Endothelial cell of umbilical vein (primary cell): ENCODE measurements at regions not wholly inside any gene's neighbourhood (a gene's known extent, or its start where the extent isn't known, plus 50 kb on each side); places are given as distances from the start of the nearest gene placed in this dataset.

ENCODE experiments used
- BruUV-seq: library from RNA; stranded (reverse); fragments of 400-500 nt; replicated peaks from 2 replicates; lab custom pipeline; 2021; lab: Mats Ljungman, UMichigan
- CTCF ChIA-PET: fragments of 300-600, 350-600 bp; sonication (Branson Sonifier 250); formaldehyde crosslinking; loops from one replicate; lab custom pipeline; 2021; ENCODE audit warnings: antibody characterized with exemption, inconsistent platforms; lab: Charles Lee
- POLR2A ChIA-PET: fragments of 300-600, 350-600 bp; sonication (Branson Sonifier 250); formaldehyde crosslinking; loops from one replicate; lab custom pipeline; 2021; ENCODE audit warnings: antibody characterized with exemption, inconsistent platforms; lab: Charles Lee
- DNase-seq: peaks from one replicate; pipeline ENCODE4 v3.0.0-alpha.2; 2011; ENCODE audit warnings: low read depth, low spot score
- FAIRE-seq: peaks from 2 replicates; lab custom pipeline; 2011; peaks lifted over from hg19 to GRCh38; lab: Jason Lieb, UNC
- H2AFZ ChIP-seq: 2 replicates; pipeline ENCODE4 v1.6.0; 2012; ENCODE audit warnings: low read depth, low read length, control low read depth, inconsistent platforms
- H3K27ac ChIP-seq: 2 replicates; pipeline ENCODE4 v1.5.1; 2011; ENCODE audit warnings: low read depth, mild to moderate bottlenecking, control low read depth, low read length, moderate library complexity; ENCODE audit not compliant: insufficient read depth
- H3K27me3 ChIP-seq, 2 experiments: 2 replicates each; pipeline versions ENCODE4 v1.6.0 to v1.6.1; 2011; ENCODE audit warnings: low read length in 2 of 2, mixed read lengths in 1 of 2; ENCODE audit not compliant: control insufficient read depth in 2 of 2, insufficient read depth in 2 of 2
- H3K36me3 ChIP-seq, 2 experiments: 2 replicates in 1 of 2; 3 replicates in 1 of 2; pipeline ENCODE4 v1.5.1; 2011; ENCODE audit warnings: low read length in 2 of 2, mild to moderate bottlenecking in 1 of 2, moderate library complexity in 1 of 2; ENCODE audit not compliant: control insufficient read depth in 2 of 2, insufficient read depth in 2 of 2; ENCODE audit errors: extremely low read depth in 1 of 2
- H3K4me1 ChIP-seq: 3 replicates; pipeline ENCODE4 v1.5.1; 2011; ENCODE audit warnings: mild to moderate bottlenecking, low read length; ENCODE audit not compliant: control insufficient read depth, insufficient read depth; ENCODE audit errors: extremely low read depth
- H3K4me2 ChIP-seq: 2 replicates; pipeline ENCODE4 v1.6.1; 2011; ENCODE audit warnings: low read length, control low read depth, mixed read lengths; ENCODE audit not compliant: insufficient read depth
- H3K4me3 ChIP-seq, 3 experiments: fragments of 200-600 bp in 1 of 3; sonication (generic), shearing (Covaris generic) in 1 of 3; replicated peaks in 1 of 3; 2 replicates each; pipeline ENCODE4 v1.5.1; 2011 to 2016; ENCODE audit warnings: control low read depth in 3 of 3, low read length in 3 of 3, mild to moderate bottlenecking in 2 of 3, inconsistent platforms in 1 of 3, low read depth in 1 of 3, moderate library complexity in 1 of 3; ENCODE audit not compliant: insufficient read depth in 1 of 3
- H3K79me2 ChIP-seq: 2 replicates; pipeline ENCODE4 v1.6.0; 2012; ENCODE audit warnings: low read length, inconsistent platforms; ENCODE audit not compliant: control insufficient read depth, insufficient read depth
- H3K9ac ChIP-seq: replicated peaks from 2 replicates; pipeline ENCODE3; 2011; ENCODE audit warnings: low read length, control low read depth; ENCODE audit not compliant: insufficient read depth; ENCODE audit errors: extremely low read depth
- H3K9me1 ChIP-seq: replicated peaks from 3 replicates; pipeline ENCODE4 v1.6.0; 2011; ENCODE audit warnings: mild to moderate bottlenecking, low read length; ENCODE audit not compliant: control insufficient read depth, insufficient read depth; ENCODE audit errors: extremely low read depth
- H3K9me3 ChIP-seq: replicated peaks from 2 replicates; pipeline ENCODE4 v1.5.1; 2012; ENCODE audit warnings: low read length, inconsistent platforms; ENCODE audit not compliant: control insufficient read depth, insufficient read depth
- H4K20me1 ChIP-seq: replicated peaks from 2 replicates; pipeline ENCODE3; 2011; ENCODE audit warnings: mild to moderate bottlenecking, low read length; ENCODE audit not compliant: control insufficient read depth, insufficient read depth; ENCODE audit errors: extremely low read depth
- EZH2 ChIP-seq: IDR thresholded peaks from 2 replicates; pipeline ENCODE4 v1.6.1; 2012; ENCODE audit warnings: borderline replicate concordance, low read depth, mild to moderate bottlenecking, moderate library complexity, low read length, inconsistent platforms; ENCODE audit not compliant: severe bottlenecking
- FOS ChIP-seq: IDR thresholded peaks from 2 replicates; pipeline ENCODE4 v1.6.1; 2011; ENCODE audit warnings: mild to moderate bottlenecking, low read length, moderate library complexity, borderline replicate concordance; ENCODE audit not compliant: insufficient read depth
- GATA2 ChIP-seq: IDR thresholded peaks from 2 replicates; pipeline ENCODE4 v1.7.0; 2011; ENCODE audit warnings: low read depth, mild to moderate bottlenecking, moderate library complexity, mixed read lengths, low read length; ENCODE audit not compliant: insufficient read length, insufficient read depth
- JUN ChIP-seq: IDR thresholded peaks from 2 replicates; pipeline ENCODE4 v1.6.1; 2011; ENCODE audit warnings: borderline replicate concordance, low read depth; ENCODE audit not compliant: insufficient read length, insufficient read depth
- MYC ChIP-seq: IDR thresholded peaks from one replicate; pipeline ENCODE4 v1.6.1; 2011; ENCODE audit warnings: mild to moderate bottlenecking, low read depth, low read length
- POLR2A ChIP-seq: IDR thresholded peaks from 2 replicates; pipeline ENCODE4 v1.6.1; 2012; ENCODE audit warnings: low read depth, mild to moderate bottlenecking, control low read depth, low read length
- POLR2AphosphoS5 ChIP-seq: IDR thresholded peaks from 2 replicates; pipeline ENCODE4 v1.6.1; 2012; ENCODE audit warnings: low read depth, mild to moderate bottlenecking, control low read depth, low read length, moderate library complexity; ENCODE audit not compliant: insufficient read depth
- dilution Hi-C: fragments of 300-500 bp; cut with MboI; formaldehyde crosslinking; loops from one replicate; pipeline ENCODE4 v1.15.0; 2019; ENCODE audit warnings: low sequenced_read_pairs; ENCODE audit not compliant: extremely low pct_ligation_motif_present
- intact Hi-C: fragments of 100-400 bp; cut with micrococcal nuclease; formaldehyde crosslinking; loops from one replicate; pipeline ENCODE4 v1.10.0; 2022
- TF ChIP-seq, protein P1 (sequence below), 2 donors: IDR thresholded peaks; 1 replicate in 1 of 2; 2 replicates in 1 of 2; pipeline ENCODE4 v1.5.1; 2011; ENCODE audit warnings: low read length in 2 of 2, mild to moderate bottlenecking in 2 of 2, moderate library complexity in 2 of 2, control low read depth in 1 of 2, inconsistent platforms in 1 of 2, low read depth in 1 of 2; ENCODE audit not compliant: insufficient read depth in 1 of 2; ENCODE audit errors: extremely low read depth in 1 of 2
- TF ChIP-seq, protein P2 (sequence below): IDR thresholded peaks from 2 replicates; pipeline ENCODE4 v1.6.1; 2011; ENCODE audit not compliant: insufficient read depth, insufficient read length

GRCh38 chr2:60234274-60234986 is 319.0 kb downstream of the BCL11A start:
- H3K27me3 ChIP-seq = no peaks in the 10 kb centered on the region
- POLR2A ChIA-PET = no interaction called here
- H3K4me2 ChIP-seq = no peak overlapping the region
- intact Hi-C loops (no loop called here), dilution Hi-C loops (no loop called here)
- TF ChIP-seq POLR2AphosphoS5 (no peak), FOS (no peak)
- H3K9me1 ChIP-seq = no peaks in the 10 kb centered on the region
- no peaks in the 10 kb centered on the region for H3K4me1 ChIP-seq
- H3K36me3 ChIP-seq = no peaks in the 10 kb centered on the region
- no peak overlapping the region for H3K4me3 ChIP-seq
- no peak for FAIRE-seq
- no peak for DNase-seq
- H2AFZ ChIP-seq = no peak overlapping the region
- H3K79me2 ChIP-seq = no peaks in the 10 kb centered on the region
- H3K9ac ChIP-seq = no peak overlapping the region
- no TSS peak for BruUV-seq
- H3K27ac ChIP-seq = no peak overlapping the region
- no peaks in the 10 kb centered on the region for H4K20me1 ChIP-seq
- CTCF ChIA-PET = interaction anchor here (0.5 kb wide), 1 partner anchor 61 kb away, joined by 4 read pairs; no protein-coding TSS in a partner anchor
- H3K9me3 ChIP-seq = peaks cover 7% of the 10 kb centered on the region

GRCh38 chr2:60230596-60230995 is 322.9 kb downstream of the BCL11A start:
- Histone ChIP-seq H3K36me3 (no peaks in the 10 kb centered on the region), H3K4me3 (no peak overlapping the region), H3K27me3 (no peaks in the 10 kb centered on the region), H3K9ac (no peak overlapping the region), H3K9me1 (no peaks in the 10 kb centered on the region), H3K79me2 (no peaks in the 10 kb centered on the region), H4K20me1 (no peaks in the 10 kb centered on the region), H3K4me1 (no peaks in the 10 kb centered on the region), H3K9me3 (peaks cover 7% of the 10 kb centered on the region), H2AFZ (no peak overlapping the region), H3K4me2 (no peak overlapping the region), H3K27ac (no peak overlapping the region)
- TF ChIP-seq, protein P1, sequence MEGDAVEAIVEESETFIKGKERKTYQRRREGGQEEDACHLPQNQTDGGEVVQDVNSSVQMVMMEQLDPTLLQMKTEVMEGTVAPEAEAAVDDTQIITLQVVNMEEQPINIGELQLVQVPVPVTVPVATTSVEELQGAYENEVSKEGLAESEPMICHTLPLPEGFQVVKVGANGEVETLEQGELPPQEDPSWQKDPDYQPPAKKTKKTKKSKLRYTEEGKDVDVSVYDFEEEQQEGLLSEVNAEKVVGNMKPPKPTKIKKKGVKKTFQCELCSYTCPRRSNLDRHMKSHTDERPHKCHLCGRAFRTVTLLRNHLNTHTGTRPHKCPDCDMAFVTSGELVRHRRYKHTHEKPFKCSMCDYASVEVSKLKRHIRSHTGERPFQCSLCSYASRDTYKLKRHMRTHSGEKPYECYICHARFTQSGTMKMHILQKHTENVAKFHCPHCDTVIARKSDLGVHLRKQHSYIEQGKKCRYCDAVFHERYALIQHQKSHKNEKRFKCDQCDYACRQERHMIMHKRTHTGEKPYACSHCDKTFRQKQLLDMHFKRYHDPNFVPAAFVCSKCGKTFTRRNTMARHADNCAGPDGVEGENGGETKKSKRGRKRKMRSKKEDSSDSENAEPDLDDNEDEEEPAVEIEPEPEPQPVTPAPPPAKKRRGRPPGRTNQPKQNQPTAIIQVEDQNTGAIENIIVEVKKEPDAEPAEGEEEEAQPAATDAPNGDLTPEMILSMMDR (IDR thresholded peaks at IDR 0.05; ENCODE audit: extremely low read depth in 1 of 2, insufficient read depth in 1 of 2, low read depth in 1 of 2, low read length in 2 of 2) = no peak
- TF ChIP-seq POLR2AphosphoS5 (no peak), POLR2A (no peak), FOS (no peak), EZH2 (no peak), JUN (no peak), GATA2 (no peak), MYC (no peak)
- TF ChIP-seq, protein P2, sequence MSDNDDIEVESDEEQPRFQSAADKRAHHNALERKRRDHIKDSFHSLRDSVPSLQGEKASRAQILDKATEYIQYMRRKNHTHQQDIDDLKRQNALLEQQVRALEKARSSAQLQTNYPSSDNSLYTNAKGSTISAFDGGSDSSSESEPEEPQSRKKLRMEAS = no peak
- CTCF ChIA-PET = no interaction called here
- intact Hi-C loops (no loop called here), dilution Hi-C loops (no loop called here)
- DNase-seq (no peak), FAIRE-seq (no peak)
- no TSS peak for BruUV-seq
- POLR2A ChIA-PET = no interaction called here
